Sigmoid colon (tissue), 4 donors: ENCODE measurements at regions not wholly inside any gene's neighbourhood (a gene's known extent, or its start where the extent isn't known, plus 50 kb on each side); places are given as distances from the start of the nearest gene placed in this dataset.

Experiments used
- CTCF ChIP-seq, 4 experiments: fragments of 450-650 bp in 3 of 4; fragments of 200-600 bp in 1 of 4; IDR thresholded peaks; one replicate each; pipeline ENCODE4 v1.5.1; 2016 to 2019; ENCODE audit warnings: antibody characterized with exemption in 4 of 4, mild to moderate bottlenecking in 3 of 4, moderate library complexity in 2 of 4
- EP300 ChIP-seq, 4 donors: sonication (generic); formaldehyde crosslinking; IDR thresholded peaks; one replicate each; pipeline ENCODE4 v1.6.1; 2017; ENCODE audit warnings: antibody characterized with exemption in 4 of 4
- POLR2AphosphoS5 ChIP-seq, 4 donors: sonication (generic); formaldehyde crosslinking; IDR thresholded peaks; one replicate each; pipeline ENCODE4 v1.6.1; 2017; ENCODE audit warnings: antibody characterized with exemption in 4 of 4

- TF ChIP-seq EP300 (IDR thresholded peaks at IDR 0.05) (no peak), POLR2AphosphoS5 (IDR thresholded peaks at IDR 0.05) (no peak), CTCF (IDR thresholded peaks at IDR 0.05) (no peak)
Observed at GRCh38 chr3:115208066-115208750, 61.1 kb upstream of the ZBTB20 start.
